ENCODE measurements at regions not wholly inside any gene's neighbourhood (a gene's known extent, or its start where the extent isn't known, plus 50 kb on each side); places are given as distances from the start of the nearest gene placed in this dataset.

- no peaks in the 10 kb centered on the region for H3K23me2 ChIP-seq (ENCODE audit: low read depth, low read length)
- H3K4me1 ChIP-seq (replicated peaks in 1 of 4; ENCODE audit: control insufficient read depth in 3 of 4, insufficient read depth in 4 of 4, low read length in 3 of 4): peaks cover 0 to 4% (median 0%) of the 10 kb centered on the region in 4 experiments; a peak in 2 of 7 replicates
- no peaks in the 10 kb centered on the region for H4K20me1 ChIP-seq (replicated peaks in 1 of 2; ENCODE audit: control insufficient read depth in 1 of 2, insufficient read depth in 2 of 2, low read length in 2 of 2)
- no peak overlapping the region for H4K5ac ChIP-seq (ENCODE audit: insufficient read length, low read depth, low read length)
- H3K23ac ChIP-seq (ENCODE audit: insufficient read length): no peak overlapping the region
- H2AFZ ChIP-seq (ENCODE audit: low read length): no peak overlapping the region
- DNase-seq (ENCODE audit: low read depth in 1 of 2, low spot score in 2 of 2) (no peak), FAIRE-seq (no peak)
- H3K27ac ChIP-seq (ENCODE audit: low read depth, low read length): no peak overlapping the region
- no peaks in the 10 kb centered on the region for H3K79me1 ChIP-seq (ENCODE audit: low read depth, low read length)
- H3K14ac ChIP-seq (ENCODE audit: insufficient read length): no peak overlapping the region
- no peaks in the 10 kb centered on the region for H3K36me3 ChIP-seq (ENCODE audit: control insufficient read depth in 2 of 4, insufficient read depth in 4 of 4, low read length in 3 of 4)
- H3K4ac ChIP-seq (replicated peaks; ENCODE audit: insufficient read length, low read depth, low read length): no peak overlapping the region
- POLR2A ChIA-PET (ENCODE audit: partially characterized antibody): no interaction called here
- 0 out of 4 replicates have a peak, but pooled peaks cover 0 to 3% of the 10 kb centered on the region in 2 experiments for H3K9me3 ChIP-seq (ENCODE audit: insufficient read depth in 2 of 2, low read depth in 1 of 2, low read length in 1 of 2)
- WGBS, 2 experiments (ENCODE audit: extremely low coverage in 1 of 2, insufficient coverage in 1 of 2, insufficient read length in 1 of 2, insufficient replicate concordance in 2 of 2, low coverage in 1 of 2, low lambda C conversion rate in 2 of 2, missing lambda C conversion rate in 1 of 2): 75% methylated on average over 1 of the region's 1 CpG; no CpG with 5 or more reads in 1 of the 2 experiments
- H3K27me3 ChIP-seq (replicated peaks in 1 of 4; ENCODE audit: control insufficient read depth in 3 of 4, extremely low read depth in 1 of 4, insufficient read depth in 3 of 4, low read length in 3 of 4): no peaks in the 10 kb centered on the region
- H3K9ac ChIP-seq (replicated peaks in 1 of 4; ENCODE audit: extremely low read depth in 1 of 4, low read depth in 3 of 4, low read length in 3 of 4): no peak overlapping the region
- H3K18ac ChIP-seq (ENCODE audit: extremely low read depth, low read length): no peak overlapping the region
- no peak overlapping the region for H2BK20ac ChIP-seq (ENCODE audit: low read length)
- no peak for TF ChIP-seq GABPA (IDR thresholded peaks at IDR 0.05; ENCODE audit: borderline replicate concordance, insufficient read depth, low read length)
- H3K56ac ChIP-seq (replicated peaks; ENCODE audit: insufficient read length, low read depth, low read length): no peak overlapping the region
- H2BK5ac ChIP-seq (ENCODE audit: low read depth, low read length): no peak overlapping the region
- H3K79me2 ChIP-seq (ENCODE audit: control insufficient read depth in 1 of 2, insufficient read depth in 2 of 2, low read length in 2 of 2): no peaks in the 10 kb centered on the region
- H2BK12ac ChIP-seq (ENCODE audit: low read depth, low read length): no peak overlapping the region
- no peak overlapping the region for H4K8ac ChIP-seq (ENCODE audit: extremely low read depth, insufficient read depth, low read length)
- no peak overlapping the region for H4K91ac ChIP-seq (replicated peaks; ENCODE audit: insufficient read length, low read length)
- no peak overlapping the region for H2AK5ac ChIP-seq (ENCODE audit: low read depth, low read length)
- no peak overlapping the region for H3K4me3 ChIP-seq (ENCODE audit: extremely low read depth in 1 of 4, insufficient read depth in 2 of 4, low read depth in 3 of 4, low read length in 4 of 4)
- no peak overlapping the region for H3K4me2 ChIP-seq (ENCODE audit: insufficient read depth in 1 of 2, low read depth in 2 of 2, low read length in 2 of 2)
- H2BK15ac ChIP-seq (ENCODE audit: low read length): no peak overlapping the region
- CTCF ChIA-PET (ENCODE audit: partially characterized antibody): no interaction called here
- H2BK120ac ChIP-seq (replicated peaks; ENCODE audit: low read depth, low read length): no peak overlapping the region
Observed at GRCh38 chr5:38618154-38618553, 61.7 kb upstream of the LIFR start.

All from H1 (cell line).